COLO668 (cell line): ENCODE measurements at regions not wholly inside any gene's neighbourhood (a gene's known extent, or its start where the extent isn't known, plus 50 kb on each side); places are given as distances from the start of the nearest gene placed in this dataset.

Experiments used
- DNase-seq: peaks from one replicate; lab custom pipeline; 2025; ENCODE audit not compliant: unreplicated experiment; lab: John Stamatoyannopoulos, UW

- no peak for DNase-seq
These were observed 516.5 kb downstream of the FUT8 start for GRCh38 chr14:65928995-65929394.

DNA sequence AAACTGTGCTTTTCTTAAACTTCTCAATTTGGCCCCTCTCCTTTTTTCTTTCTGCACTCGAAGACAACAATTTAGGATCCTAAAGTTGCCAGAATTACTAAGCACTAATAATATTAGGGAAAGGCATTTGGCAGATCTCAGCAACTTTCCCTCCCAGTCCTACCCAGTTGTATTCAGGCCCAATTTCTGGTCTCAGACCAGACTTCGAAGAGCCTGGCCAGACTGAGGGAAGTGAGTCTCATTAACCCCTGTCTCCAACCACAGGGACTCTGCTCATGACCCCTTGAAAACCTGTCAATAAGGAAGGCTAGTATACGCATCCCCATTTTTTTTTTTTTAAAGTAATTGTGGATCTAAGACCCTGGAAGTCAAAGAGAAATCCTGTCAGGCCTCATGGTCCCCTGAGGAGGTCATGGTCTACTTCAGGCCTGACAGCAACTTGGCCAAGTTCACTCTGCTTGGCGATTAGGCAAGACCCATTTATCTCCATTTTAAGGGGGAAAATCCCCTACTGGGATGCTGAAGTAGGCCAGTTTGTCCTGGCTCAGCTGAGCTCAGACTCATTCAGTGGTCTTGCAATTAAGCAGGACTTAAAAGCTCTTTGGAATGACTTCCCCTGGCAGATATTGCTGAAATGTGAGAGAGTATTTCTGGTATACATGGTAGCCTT is 521.0 kb downstream of the FUT8 start:
- no peak for DNase-seq

GRCh38 chr14:65934070-65934435 is 521.5 kb downstream of the FUT8 start:
- DNase-seq = no peak

DNA sequence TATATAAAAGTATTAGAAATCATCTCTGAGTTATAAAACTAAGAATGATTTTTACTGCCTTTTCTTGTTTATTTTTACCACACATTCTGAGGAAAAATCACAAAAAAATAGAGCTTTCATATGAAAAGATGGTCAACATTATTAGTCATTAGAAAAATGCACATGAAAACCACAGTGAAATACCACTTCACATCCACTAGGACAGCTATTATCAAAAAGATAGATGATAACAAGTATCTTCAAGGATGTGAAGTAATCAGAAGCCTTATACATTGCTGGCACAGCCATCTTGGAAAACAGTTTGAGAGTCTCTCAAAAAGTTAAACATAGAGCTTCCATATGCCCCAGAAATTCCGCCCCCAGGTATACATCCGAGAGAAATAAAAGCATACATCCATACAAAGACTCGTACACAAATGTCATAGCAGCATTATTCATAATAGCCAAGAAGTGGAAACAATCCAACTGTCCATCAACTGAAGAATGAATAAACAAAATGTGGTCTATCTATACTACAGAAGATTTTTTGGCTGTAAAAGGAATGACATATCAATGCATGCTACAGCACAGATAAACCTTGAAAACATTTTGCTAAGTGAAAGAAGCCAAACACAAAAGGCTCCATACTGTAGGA is 523.9 kb downstream of the FUT8 start:
- DNase-seq = no peak

- no peak for DNase-seq
These were observed 524.8 kb downstream of the FUT8 start for GRCh38 chr14:65937079-65937959.

- no peak for DNase-seq
These were observed 525.4 kb downstream of the FUT8 start for GRCh38 chr14:65937960-65938316.

DNA sequence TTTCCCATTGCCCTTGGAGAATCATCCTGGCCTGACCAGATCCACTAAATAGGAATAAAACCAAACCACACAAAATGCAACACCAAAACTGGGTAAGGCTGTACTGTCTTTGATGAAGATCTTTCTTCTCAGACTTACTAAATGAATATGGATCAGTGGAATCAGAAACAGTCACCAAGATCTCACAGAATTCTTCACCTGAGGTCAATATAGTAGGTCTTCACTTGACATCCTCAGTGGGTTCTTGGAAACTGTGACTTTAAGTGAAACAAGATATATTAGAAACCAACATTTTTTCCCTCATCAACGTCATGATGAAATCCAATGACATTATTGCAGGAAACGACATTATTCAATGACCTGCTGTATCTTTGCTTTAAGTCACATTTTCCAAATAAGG is 526.2 kb downstream of the FUT8 start:
- no peak for DNase-seq

DNA sequence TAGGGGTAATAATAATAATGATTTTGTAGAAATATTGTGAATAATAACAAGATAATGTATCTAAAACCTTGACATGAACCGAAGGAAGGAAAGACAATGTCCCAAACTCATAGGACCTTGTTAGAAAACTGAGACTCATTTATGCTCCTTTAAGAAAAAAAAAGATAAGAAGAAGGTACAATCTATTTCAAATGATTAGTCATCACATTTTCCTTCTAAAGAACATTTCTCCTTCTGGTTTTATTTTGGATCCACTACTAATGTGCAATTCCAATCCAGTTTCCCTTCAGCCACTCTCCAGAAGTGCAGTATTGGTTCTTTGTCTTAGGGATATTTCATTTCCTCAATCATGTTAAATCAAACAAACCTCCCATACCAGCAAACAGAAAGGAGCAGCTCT is 526.7 kb downstream of the FUT8 start:
- no peak for DNase-seq

DNA sequence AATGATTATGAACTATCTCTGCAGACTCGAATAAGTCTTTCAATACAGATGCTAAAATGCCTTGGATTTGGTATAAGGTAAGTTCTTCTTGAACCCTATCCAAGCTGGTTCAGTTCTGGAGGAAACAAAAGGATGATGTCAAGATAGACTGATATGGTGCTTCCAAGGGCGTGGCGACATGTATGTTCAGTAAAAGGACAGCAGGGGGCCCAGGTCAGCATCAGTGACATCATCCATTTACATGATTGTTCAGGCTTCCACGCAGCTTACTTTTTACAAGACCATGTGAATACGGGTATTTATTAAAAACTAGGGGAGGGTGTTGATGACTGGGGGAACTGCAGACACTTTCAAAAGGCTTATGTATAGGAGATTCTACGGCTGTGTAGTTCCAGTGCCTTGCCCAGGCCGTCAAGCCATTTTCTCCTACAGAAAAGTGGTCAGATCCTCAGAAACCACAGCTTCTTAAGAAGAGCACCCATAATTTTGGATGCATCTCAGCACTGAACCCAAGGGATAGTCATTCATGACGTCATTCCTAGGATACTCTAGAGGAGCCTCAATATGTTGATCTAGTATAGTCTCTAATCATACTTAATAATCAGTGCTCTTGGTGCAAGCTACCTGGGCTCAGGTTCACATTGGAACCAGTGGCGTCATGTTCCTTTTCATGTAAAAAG is 527.7 kb downstream of the FUT8 start:
- peak; percentile 51 for DNase-seq

GRCh38 chr14:65941091-65941490 is 528.6 kb downstream of the FUT8 start:
- DNase-seq = no peak

DNA sequence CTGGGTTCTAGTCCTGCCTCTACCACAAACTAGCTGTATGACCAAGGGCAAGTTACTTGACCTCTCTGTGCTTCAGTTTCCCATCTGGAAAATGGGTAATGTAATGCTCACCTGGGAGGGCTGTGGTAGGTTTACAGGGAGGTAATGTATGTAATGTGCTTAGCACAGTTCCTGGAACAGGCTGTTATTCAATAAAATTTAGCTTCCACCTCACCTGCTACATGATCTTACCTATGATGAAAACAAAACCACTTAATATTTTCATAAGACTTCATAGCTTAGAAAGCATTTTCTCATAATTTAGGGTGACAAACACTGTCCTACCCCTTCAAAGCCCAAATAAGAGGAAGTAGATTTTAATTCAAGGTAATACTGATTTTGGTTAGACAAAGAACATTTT is 530.6 kb downstream of the FUT8 start:
- DNase-seq = no peak

GRCh38 chr14:65943916-65944410 is 531.4 kb downstream of the FUT8 start:
- DNase-seq = no peak

GRCh38 chr14:65945327-65945726 is 532.8 kb downstream of the FUT8 start:
- DNase-seq = no peak

DNA sequence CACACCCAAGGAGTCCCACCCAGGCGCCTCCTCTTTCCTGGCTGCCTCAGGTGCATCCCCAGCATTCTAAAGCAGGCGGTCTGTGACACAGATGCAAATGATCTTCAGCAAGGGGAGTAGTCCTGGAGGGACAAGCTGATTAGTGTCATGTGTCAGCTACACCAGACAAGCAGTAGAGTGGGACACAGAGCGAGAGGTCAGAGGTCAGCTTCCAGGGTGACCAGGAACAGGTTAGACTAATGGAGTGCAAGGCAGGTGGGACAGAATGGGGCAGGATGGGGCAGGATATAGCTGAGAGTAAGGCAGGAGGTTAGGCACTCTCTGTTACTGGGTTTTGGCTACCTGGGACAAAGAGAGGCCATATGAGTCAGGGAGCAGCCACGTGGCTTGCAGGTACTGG is 534.0 kb downstream of the FUT8 start:
- DNase-seq = no peak

DNA sequence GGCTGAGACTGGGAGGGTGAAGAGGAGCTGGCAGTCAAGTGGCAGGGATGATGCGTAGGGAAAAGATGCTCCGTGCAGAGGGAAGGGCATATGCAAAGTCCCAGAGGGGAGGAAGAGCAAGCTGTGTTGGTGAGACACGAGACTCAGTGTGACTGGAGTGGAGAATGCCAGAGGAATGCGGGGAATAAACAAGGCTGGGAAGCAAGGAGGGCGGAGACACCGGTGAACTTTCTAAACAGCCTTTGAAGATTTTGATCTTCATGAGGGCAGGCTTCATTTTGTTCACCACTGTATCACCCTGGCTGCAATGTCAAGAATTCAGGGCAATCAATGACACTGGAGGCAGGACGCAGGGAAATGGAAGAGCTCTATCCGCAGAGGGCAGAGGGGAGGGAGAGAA is 535.8 kb downstream of the FUT8 start:
- DNase-seq = no peak

DNA sequence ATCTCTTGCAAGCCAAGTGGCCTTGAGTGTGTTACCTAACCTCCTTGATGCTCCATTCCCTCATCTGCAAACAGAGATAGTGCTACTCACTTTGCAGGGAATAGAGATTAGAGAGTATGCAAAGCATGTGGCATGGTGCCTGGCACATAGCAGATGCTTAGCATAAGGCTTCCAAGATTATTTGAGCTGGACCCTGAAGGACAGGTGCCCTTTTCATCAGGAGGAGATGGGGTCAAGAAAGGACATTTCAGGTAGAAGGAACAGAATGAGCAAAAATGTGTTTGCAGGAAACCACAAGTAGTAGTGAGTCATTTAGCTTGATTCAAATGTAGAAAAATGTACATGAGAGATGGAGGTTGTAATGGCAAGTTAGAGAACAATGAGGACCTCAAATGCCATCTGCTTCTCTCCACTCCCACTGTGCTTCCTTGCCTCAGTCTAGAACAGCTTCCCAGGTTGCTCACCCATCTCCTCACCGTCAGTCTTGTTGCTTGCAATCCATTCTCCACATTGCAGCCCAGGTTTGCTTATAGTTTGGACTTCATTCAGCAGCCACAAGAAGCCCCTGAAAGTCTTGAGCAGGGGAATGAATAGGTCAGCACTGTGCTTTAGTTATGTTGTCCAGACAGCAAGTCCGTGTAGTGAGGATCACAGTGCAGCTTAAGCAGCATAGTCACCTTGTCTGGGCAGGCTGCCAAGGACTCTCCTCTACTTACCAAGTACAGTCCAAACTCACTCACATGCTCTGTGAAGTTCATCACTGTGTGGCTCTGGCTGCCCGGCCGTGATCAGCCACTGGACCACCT is 536.3 kb upstream of the CCDC196 start:
- DNase-seq = peak; percentile 68

- no peak for DNase-seq
These were observed 531.2 kb upstream of the CCDC196 start for GRCh38 chr14:65954942-65955341.

DNA sequence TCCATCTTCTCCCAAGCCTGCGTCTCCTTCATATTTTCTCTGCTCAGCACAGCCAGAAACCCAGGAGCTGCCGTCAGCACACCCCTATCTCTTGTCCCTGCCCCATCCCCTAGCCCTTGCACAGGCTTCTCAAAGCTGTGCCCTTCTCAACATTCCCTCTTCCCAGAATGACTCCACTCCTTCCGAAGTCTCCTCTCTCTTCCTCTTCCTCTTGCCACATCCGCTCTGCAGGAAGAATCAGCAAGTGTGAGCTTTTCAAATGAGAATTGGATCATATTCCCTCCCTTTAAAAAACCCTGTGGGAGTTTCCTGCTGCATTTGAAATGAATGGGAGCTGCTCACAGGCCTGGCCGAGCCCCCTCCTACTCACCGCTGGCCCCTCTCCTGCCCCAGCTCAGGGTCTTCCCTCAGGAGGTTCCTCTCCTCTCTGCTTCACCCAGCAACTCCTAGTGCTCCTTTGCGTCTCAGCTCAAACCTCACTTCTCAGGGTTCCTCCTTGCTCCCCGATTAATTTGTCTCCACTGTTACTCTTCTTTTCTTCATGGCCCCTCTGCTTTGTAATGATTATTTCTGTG is 528.5 kb upstream of the CCDC196 start:
- no peak for DNase-seq

- no peak for DNase-seq
These were observed 527.3 kb upstream of the CCDC196 start for GRCh38 chr14:65958664-65959562.
